LNCaP clone FGC (cell line): ENCODE measurements at regions not wholly inside any gene's neighbourhood (a gene's known extent, or its start where the extent isn't known, plus 50 kb on each side); places are given as distances from the start of the nearest gene placed in this dataset.

Experiments used
- DNase-seq: peaks from one replicate; pipeline ENCODE4 v3.0.0-alpha.2; 2011; ENCODE audit warnings: low read depth
- H3K4me3 ChIP-seq: 2 replicates; pipeline ENCODE4 v1.5.1; 2011; ENCODE audit warnings: mild to moderate bottlenecking, low read depth, low read length, control low read depth
- TF ChIP-seq, protein P1 (sequence below): IDR thresholded peaks from 2 replicates; pipeline ENCODE4 v1.5.1; 2012; ENCODE audit warnings: mild to moderate bottlenecking; ENCODE audit not compliant: control insufficient read depth, insufficient read depth; ENCODE audit errors: extremely low read depth

DNA sequence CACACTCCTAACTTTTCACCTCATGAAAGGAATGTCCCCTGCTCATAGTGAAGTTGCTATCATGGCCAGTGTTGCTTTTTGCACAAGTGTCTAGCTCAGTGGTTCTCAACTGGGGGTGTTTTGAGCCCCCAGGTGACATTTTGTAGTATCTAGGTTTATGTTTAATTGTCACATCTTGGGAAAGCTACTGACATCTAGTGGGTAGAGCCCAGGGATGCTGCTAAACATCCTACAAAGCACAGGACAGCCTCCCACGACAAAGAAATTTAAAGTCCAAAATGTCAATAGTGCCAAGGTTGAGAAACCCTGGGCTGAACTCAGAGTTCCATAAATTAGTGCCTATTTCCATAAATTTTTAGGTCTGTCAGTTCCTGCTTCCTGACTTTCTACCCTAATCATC, 70.7 kb upstream of the HCCS start:
- no peak for DNase-seq
- TF ChIP-seq, protein P1, sequence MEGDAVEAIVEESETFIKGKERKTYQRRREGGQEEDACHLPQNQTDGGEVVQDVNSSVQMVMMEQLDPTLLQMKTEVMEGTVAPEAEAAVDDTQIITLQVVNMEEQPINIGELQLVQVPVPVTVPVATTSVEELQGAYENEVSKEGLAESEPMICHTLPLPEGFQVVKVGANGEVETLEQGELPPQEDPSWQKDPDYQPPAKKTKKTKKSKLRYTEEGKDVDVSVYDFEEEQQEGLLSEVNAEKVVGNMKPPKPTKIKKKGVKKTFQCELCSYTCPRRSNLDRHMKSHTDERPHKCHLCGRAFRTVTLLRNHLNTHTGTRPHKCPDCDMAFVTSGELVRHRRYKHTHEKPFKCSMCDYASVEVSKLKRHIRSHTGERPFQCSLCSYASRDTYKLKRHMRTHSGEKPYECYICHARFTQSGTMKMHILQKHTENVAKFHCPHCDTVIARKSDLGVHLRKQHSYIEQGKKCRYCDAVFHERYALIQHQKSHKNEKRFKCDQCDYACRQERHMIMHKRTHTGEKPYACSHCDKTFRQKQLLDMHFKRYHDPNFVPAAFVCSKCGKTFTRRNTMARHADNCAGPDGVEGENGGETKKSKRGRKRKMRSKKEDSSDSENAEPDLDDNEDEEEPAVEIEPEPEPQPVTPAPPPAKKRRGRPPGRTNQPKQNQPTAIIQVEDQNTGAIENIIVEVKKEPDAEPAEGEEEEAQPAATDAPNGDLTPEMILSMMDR = peak; percentile 24; the same call in 1 of the 2 replicates
- H3K4me3 ChIP-seq = no peak overlapping the region

DNA sequence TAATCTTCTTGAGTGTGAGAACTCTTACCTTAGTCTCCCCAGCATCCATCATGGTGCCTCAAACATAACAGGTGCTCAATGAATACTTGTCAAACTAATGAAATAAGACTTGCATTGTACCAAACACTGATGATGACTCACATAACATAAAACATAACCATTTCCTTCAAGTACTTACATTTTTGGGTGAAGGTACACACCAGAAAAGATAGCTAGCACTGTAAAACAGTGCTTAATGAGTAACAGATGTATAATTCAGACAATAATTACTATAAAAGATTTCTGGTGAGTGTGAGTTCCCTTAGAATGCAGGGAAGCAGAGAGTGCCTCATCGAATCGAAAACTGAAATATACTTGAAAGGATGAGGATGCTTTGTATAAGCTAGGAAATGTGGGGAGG, 70.1 kb upstream of the HCCS start:
- DNase-seq = no peak
- H3K4me3 ChIP-seq = no peak overlapping the region
- TF ChIP-seq, protein P1 = no peak

- TF ChIP-seq, protein P1 = no peak
- DNase-seq = no peak
- H3K4me3 ChIP-seq = no peak overlapping the region
These were observed 61.1 kb upstream of the HCCS start for GRCh38 chrX:11050013-11050412.

GRCh38 chrX:11053351-11053750, 57.8 kb upstream of the HCCS start:
- peak; percentile 37 for DNase-seq
- TF ChIP-seq, protein P1 = no peak
- no peak overlapping the region for H3K4me3 ChIP-seq

DNA sequence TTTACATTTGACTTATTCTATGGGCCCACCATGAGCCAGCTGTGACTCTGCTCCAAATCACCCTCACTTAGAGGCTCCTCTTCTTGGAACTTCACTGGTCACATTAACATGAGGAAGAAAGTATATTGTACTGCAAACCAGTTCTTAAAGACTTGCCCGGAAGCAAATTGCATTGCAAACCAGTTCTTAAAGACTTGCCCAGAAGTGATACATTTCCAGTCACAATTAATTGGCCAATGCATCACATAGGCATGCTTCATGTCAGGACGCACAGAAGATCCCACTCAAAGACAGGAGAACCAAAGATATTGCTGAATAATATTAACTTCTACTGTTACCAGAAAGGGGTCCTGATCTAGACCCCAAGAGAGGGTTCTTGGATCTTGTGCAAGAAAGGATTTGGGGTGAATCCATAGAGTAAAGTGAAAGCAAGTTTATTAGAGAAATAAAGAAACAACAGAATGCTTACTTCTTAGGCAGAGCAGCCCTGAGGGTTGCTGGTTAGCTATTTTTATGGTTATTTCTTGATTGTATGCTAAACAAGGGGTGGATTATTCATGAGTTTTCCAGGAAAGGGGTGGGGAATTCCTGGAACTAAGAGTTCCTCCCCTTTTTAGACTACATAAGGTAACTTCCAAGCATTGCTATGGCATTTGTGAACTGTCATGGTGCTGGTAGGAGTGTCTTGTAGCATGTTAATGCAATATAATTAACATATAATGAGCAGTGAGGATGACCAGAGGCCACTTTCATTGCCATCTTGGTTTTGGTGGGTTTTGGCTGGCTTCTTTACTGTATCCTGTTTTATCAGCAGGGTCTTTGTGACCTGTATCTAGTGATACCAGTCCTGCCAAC, 54.6 kb upstream of the HCCS start:
- TF ChIP-seq, protein P1 = no peak
- H3K4me3 ChIP-seq = no peak overlapping the region

GRCh38 chrX:11059933-11060332, 51.2 kb upstream of the HCCS start:
- TF ChIP-seq, protein P1 = no peak
- no peak for DNase-seq
- no peak overlapping the region for H3K4me3 ChIP-seq

More for the DNA sequence above, 54.6 kb upstream of the HCCS start:
- no peak for DNase-seq
